Stromal cell of bone marrow (primary cell): ENCODE measurements at regions not wholly inside any gene's neighbourhood (a gene's known extent, or its start where the extent isn't known, plus 50 kb on each side); places are given as distances from the start of the nearest gene placed in this dataset.
"Not testable (repeated sequence)": the region's sequence is repeated elsewhere in the genome, so short reads cannot be mapped to it uniquely, and the experiment has no call there.

Experiments
- DNase-seq: peaks from one replicate; pipeline ENCODE4 v3.0.0-alpha.2; 2012; ENCODE audit warnings: low read depth

DNA sequence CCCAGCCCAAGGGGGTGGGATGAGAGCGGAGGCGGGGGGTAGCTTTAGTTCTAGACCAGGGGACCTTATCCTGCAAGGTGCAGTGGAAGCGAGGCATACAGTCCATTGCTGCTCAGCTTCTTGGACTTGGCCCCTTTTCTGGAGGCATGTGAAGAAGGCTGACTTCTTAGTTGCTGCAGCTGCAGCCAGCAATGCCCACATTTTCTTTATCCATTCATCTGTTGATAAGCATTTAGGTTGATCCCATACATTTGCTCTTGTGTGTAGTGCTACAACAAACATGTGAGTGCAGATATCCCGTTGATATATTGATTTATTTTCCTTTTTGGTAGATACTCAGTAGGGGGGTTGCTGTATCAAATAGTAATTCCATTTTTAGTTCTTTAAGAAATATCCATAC is 461.2 kb upstream of the IMPG1 start:
- DNase-seq: no peak

DNA sequence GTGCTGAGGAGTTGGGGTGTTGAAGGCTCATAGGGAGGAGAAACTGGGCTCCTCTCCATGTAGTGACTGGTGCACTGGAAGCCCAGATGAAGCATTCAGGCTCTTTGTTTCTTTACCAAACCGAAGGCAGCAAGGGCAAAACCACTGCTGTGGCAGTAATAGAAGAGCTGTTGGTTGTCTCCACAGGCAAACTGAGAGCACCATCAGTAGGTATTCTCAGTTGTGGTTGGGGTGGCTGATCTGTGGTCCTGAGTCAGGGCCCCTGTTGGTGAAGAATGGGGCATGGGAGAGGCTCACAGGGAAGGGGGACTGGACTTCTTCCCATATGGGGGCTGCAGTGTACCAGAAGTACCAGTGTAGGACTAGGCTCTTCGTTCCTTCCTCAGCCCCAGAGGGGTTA is 460.2 kb upstream of the IMPG1 start:
- DNase-seq: no peak

DNA sequence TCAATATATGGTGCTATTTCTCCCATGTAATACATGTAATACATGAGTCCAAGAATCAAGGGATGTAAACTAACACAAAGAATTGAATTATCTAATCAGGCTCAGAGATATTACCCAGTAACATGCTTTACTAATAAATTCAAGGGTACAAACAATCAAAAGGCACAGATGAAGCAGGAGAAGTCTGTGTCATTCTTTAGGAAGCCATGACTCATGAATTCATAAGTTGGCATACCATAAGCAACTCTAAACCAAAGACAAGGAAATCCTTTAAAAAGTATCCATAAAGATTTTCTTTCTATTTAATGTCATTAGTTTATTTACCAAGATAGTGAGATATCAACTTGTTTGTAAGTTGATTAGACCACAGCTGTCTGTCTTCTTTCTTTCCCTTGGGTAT is 446.0 kb upstream of the IMPG1 start:
- no peak for DNase-seq

DNA sequence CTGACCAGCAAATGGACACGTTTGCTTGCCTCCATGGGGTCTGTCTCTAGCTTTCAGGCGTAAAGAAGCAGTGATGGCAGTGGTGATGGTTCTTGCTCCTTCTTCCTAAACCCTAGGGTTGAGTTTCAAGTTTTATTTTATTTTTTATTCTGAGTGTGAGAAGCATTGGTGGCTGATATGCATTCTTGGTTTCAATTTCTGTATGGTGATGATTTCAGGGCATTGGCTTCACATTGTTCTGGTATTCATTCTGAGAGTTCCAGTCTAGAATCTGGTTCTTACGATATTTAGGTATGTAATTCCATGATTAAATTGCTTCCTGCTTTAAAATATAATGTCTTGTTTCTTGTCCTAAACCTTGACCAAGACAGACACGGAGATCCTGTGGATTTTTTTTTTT is 444.5 kb upstream of the IMPG1 start:
- DNase-seq: no peak

DNA sequence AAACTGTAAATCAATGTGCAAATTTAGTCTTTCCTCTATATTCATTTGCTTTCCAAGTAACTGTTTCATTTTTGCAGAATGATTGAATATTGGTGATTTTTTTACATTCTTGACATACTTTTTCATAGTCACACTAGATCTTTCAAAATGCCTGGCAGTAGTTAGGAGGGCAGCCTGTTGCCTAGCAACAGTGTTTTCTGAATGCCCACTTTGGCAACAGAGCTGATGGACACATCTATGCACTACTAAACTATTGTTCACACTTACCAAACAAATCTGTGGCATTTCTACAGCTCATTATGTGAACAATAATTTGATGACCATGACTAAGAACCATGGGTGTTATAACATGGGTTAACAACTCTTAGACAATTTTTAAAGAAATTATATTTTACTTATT is 438.0 kb upstream of the IMPG1 start:
- DNase-seq: no peak

DNA sequence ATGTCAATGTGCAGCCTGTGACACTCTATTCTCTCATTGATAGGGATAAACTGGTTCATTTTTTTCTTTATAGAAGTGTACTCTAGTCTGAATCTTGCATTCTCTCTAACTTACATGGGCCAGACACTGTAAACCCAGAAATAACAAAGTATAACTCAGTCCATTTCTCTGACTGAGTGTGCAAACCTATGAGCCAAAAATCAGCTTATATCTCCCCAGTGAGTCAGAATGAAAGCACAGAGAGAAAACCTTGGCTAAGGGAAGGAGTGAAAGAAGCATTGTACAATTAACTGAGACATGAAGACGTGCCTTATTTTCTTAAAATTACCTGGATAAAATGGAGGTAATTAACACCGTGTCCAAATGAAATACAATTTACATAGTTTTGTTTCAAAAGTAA is 436.9 kb upstream of the IMPG1 start:
- DNase-seq: no peak

DNA sequence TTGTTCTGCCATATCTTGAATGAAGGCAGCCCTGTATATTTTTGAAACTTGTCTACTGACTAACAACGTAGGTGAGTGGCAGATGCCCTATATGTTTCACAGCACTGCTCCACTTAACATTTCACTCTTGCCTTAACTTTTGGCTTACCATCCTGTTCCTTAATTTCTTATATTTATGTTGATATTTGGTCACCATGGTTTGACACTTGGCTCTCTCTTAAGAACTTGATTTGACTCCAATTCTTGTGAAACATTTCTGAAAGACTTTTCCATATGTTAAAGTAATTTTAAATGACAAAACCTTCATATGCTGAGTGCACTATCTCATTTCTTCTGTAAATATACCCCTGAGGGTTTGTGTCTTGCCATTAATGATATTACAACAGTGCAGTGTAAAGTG is 434.3 kb upstream of the IMPG1 start:
- no peak for DNase-seq

DNA sequence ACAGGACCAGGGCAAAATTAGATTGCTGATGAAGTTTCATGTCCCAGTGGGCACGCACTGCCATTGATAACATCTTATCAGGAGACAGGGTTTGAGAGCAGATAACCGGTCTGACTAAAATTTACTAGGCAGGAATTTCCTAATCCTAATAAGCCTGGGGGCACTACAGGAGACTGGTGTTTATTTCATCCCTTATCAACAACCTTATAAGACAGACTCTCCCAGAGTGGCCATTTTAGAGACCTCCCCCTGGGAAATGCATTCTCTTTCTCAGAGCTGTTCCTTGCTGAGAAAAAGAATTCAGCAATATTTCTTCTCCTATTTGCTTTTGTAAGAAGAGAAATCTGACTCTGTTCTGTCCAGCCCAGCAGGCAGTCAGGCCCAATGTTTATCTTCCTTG is 423.4 kb upstream of the IMPG1 start:
- no peak for DNase-seq

DNA sequence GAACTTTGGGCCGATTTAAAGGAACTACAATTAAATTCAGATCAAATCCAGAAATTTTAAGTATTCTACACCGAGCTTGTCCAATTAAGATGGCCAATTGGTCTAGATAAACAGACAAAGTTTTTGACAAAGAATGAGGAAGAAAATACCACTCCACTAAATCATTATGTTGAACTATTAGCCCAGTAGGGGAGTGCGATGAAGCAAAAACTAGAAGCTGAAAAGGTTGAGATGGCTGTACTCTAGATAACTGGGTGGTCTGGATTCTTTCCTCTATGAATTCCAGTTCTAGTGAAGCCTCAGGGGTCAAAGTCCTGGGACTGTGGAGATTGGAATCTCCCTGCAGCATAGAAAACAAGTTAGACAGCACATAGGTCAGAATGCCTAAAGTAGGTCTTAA is 418.9 kb upstream of the IMPG1 start:
- not testable (repeated sequence) for DNase-seq

DNA sequence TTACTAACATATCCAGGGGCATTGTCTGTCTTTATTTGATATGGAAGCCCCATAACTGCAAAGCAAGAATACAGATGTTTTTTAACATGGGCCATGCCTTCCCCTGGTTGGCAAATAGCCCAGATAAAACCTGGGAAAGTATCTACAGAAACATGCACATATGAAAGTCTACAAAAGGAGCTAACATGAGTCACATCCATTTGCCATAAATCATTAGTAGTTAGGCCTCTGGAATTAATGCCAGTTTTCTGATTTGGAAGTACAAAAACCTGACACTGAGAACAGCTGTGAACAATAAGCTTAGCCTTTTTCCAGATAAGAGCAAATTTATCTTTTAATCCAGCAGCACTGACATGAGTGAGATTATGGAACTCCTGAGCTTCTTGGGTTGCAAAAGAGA is 418.0 kb upstream of the IMPG1 start:
- no peak for DNase-seq

DNA sequence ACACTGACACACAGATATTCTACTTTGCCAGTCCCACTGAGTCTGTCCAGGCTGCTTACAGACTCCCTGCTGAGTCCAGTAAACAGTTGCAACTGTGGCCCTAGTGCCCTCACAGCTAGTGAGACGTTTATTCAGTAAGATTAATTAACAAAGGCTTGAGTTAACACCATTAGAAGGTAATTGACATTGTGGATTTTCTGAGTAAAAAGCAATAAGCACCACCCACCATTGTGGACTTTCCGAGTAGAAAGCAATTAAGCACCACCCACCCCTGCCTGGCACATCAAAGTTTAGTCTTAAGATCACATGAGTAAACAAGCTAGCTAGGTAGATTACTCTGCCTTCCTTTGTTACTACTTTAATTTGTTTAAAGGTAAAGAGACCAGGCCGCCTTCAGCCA is 408.6 kb upstream of the IMPG1 start:
- DNase-seq: no peak

DNA sequence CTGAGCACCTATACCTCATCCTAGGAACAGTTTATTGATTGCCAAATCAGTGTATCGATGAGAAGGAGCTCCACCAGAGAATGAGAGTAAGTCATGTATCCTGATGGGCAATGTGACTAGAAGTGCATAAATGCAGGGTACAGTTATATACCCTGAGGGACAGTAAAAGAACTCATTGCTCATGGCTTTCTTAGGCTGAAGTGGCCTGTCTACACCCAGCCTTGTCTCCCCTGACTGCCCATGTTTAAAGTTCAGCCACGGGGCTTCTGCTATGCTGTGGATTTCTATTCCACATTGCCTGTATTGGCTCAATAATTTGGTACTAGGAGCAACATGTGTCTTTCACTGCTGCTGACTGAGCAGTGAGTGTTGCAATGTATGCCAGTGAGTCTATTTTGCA is 400.4 kb upstream of the IMPG1 start:
- no peak for DNase-seq

DNA sequence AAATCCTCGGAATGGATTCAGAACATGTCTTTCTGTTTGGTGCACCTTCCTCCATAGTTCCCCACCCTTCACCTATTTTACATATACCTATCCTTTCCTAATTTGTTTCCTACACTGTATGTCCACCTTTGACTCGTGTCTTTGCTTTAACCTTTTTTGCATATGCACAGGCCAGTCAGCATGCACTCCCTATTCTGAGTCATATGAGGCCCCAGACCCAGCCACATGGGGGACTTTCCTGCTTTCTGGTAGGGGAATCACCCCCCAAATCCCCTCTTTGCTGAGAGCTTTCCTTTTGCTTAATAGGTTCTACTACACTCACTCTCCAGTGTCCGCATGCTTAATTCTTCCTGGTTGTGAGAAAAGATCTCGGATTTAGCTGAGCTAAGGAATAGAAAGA is 393.8 kb upstream of the IMPG1 start:
- DNase-seq: no peak

DNA sequence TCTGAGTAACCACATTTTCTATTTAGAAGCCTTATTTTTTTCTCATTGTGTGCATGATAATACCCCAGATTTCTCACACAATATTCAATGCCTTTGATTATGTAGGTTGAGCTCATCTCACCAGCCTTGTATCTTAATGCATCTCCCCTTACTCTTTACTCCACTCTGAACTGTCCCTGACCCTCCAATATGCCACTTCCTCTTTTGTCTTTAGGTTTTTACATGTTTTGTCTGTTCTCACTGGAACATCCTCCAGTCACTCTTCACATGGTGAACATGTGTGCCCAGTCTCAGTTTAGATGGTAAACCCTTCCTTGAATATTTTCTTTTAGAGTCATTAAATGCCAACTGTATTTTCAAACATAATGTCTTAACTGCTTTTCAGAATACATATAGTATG is 392.9 kb upstream of the IMPG1 start:
- DNase-seq: no peak

DNA sequence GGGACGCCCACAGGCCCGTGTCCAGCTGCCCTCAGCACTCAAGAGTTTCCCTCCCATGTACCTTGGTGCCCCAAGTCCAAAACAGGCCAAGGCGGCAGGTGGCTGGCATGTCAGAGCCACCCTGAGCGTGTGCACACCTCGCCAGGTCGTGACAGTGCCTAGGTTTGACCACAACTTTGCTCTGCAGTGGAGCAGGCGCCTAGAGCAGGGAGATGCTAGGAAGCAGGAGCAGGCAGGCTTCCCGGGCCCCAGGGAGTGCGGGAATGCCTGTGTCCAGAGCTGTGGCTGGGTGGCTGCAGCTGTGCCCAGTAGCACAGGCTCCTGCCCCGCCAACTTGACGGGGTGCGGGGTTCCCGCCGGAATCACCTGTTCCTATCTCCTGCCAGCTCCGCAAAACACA is 380.8 kb upstream of the IMPG1 start:
- DNase-seq: no peak

DNA sequence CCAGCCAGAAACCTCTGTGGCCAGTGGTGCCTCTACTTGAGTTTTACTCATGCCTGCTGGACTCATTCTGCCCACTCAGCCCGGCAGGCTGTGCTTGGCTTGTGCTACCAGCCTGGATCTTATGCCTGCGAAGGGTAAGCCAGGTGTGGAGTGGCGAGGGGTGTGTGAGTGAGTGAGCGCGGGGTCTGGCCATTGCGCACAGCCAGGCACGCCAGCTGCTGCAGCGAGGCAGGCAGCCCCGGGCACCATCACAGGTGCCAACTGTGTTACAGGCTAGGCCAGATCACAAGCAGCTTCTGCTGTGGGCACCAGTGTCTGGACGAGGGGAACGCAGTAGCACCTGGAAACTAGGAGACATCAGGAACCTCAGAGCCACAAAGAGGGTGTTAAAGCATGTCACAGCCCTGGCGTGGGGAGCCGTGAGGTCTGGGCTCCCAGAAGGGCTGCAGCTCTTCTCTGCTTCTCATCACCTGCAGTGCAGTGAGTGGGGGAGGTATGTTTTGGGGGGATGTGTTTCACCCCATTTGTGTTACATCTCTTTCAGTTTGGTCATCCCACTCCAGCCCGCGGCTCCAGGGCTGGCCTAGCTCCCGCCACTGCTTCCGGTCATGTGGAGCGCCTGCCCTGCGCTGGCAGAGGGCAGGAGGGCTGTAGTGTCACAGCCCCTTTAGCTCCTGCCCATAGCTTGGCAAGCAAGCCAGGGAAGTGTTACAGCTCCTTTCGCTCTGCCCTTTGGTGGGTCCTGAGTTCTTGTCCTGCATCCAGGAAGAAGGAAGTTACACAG is 379.7 kb upstream of the IMPG1 start:
- DNase-seq: no peak

DNA sequence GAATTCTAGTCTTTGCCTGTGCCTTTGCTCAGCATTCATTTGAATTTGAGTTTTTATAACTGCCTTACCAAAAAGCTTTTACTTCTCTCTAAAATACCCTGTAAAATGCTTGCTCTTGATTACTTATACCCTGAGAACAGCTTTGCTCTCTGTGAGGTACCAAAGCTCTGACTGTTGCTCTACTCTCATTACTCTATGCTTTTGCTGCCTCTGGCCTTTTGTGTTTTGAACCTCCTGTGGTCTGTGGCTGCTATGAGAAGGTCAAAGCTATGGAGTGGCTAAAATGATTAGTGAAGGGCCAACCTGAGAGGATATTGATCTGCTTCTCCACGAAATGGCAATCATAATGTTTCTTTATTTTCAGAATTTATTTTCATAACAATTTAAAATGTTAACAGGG is 375.6 kb upstream of the IMPG1 start:
- no peak for DNase-seq

DNA sequence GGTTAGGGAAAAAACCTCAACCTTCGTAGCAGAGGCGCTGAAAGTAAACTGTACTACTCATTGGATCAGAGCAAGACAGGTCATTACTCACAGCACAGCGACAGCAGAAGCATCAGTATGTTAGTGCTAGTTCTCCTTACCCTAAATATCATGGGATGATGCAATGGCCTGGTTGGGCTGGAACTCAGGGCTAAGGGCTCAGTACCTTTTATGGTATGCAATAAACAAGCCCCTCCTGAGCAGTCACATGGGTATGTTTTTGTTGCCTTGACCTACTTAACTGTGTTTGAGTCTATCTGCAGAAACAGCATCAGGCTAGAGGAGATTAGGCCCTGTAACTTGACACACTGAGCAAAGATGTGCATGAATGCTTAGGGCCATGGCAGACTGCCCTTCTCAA is 369.4 kb upstream of the IMPG1 start:
- DNase-seq: no peak

DNA sequence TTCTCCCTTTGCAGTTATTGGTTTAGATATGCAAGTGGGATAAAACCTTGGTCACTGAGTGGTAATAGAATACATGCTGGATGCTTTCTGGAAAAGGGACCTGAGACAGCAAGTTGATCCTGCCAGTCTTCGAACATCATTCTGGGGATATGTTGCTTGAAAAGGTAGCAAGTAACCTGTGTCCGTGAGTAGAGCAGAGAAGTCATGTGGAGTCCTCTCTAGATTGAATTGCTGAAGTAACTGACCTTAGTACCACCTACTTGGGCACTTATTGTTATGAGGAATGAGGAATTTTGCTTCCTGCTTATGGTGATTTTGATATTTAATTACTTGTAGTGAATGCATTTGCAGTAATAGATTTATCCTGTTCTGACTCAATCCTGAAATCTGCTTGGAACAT is 367.3 kb upstream of the IMPG1 start:
- DNase-seq: no peak

DNA sequence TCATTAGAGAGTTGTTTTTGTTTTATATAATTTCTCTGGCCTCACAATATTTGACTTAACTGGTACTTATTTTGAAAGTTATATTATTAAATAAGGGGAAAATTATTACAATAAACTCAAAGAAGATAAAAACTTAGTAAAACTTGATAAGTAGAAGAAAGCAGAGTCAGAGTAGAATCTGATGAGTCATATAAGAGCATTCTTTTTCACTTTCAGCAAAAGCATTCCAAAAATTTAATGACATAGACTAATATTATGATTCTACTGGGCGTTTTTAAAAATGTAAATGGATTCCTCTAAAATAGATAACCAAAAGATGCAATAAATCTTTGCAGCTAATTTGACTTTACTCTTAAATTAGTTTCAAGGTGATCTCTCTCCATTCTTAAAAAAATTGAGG is 366.3 kb upstream of the IMPG1 start:
- no peak for DNase-seq

DNA sequence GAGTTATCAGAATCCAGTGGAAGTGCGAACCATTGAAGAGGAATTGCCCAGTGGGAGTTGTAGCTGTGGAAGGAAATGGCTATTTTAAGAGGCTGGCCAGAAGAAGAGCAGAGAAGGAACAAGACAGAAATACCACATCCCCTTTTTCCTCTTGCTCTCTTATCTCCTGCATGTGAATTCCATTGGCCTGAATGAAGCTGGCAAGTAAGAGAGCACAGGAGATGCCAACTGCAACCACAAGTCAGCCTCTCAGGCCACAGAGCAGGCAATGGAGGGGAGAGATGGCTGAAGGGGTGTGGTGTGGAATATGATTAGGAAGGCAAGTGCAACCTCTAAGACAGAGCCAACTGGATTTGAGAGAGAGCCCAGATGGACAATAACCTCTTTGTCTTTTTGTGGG is 362.7 kb upstream of the IMPG1 start:
- DNase-seq: no peak

DNA sequence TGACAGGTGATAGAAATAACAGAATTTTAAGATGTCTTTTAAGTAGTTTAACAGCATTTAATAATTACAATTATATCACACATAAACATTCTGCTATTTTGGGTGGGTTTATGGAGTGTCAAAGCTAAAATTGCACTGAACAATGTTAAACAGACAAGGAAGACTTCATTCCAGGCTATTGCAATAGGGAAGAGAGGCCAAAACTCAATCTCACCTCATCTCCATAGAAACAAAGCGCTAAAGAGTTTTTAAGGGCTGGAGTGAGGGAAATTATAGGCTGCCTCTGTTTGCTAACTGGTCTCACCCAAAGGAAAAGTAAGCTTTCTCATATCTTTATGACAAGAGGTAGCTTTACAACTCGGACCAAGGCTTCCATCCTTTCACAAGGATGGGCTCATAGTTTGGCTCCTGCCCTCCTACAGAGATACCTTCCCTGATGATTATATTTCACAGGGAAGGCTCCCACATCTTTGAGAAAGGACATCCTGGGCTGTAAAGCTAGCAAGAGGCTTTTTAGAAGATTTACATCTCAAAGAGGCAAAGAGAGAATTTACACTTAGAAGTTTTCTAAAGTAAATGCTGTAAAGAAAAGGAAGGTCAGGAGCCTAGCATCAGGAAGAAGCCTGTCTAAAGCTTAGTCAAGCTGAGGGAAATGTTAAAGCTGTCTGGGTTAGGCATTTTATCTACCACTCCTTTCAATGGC is 350.2 kb upstream of the IMPG1 start:
- DNase-seq: no peak

DNA sequence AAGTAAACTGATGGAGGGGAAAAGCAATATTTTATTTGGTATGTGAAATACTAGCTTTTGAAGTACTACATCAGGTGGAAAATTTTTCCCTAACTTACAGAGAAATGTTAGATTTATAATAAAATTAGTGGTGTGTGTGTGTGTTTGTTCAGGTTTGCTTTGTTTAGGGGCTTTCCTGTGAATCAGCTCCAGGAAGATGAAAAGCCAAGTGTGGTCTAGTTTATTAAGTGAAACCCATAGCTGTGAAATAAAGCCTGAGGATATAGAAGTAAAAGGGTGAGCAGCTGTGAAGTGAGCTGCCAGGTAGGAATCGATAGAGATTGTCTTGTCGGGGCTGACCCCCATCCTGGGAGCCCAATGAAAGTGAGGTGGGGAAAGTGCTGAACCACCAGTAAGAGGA is 347.6 kb upstream of the IMPG1 start:
- DNase-seq: no peak
